IMR-90 (cell line): ENCODE measurements at regions not wholly inside any gene's neighbourhood (a gene's known extent, or its start where the extent isn't known, plus 50 kb on each side); places are given as distances from the start of the nearest gene placed in this dataset.

Source experiments
- ATAC-seq: fragments of 200-7000 bp; cut with Tn5 transposase; 2 replicates; pipeline ENCODE4 v1.9.1; 2020; ENCODE audit warnings: low read depth, mild to moderate bottlenecking, moderate library complexity
- BruUV-seq: library from RNA; stranded (reverse); fragments of 400-500 nt; replicated peaks from 2 replicates; lab custom pipeline; 2021; lab: Mats Ljungman, UMichigan
- CTCF ChIA-PET: fragments of 300-600 bp; formaldehyde crosslinking; extraction: SDS; loops from one replicate; lab custom pipeline; 2021; ENCODE audit warnings: antibody characterized with exemption; lab: Yijun Ruan, JAX
- POLR2A ChIA-PET: fragments of 300-600 bp; sonication (Branson Sonifier 250); formaldehyde crosslinking; loops from one replicate; lab custom pipeline; 2022; ENCODE audit warnings: antibody characterized with exemption; ENCODE audit not compliant: unreplicated experiment; lab: Charles Lee
- DNase-seq: peaks from one replicate; pipeline ENCODE4 v3.0.0; 2013
- H2AFZ ChIP-seq: replicated peaks from 2 replicates; pipeline ENCODE3; 2013; ENCODE audit warnings: low read length, mild to moderate bottlenecking; ENCODE audit not compliant: poor library complexity
- H2AK5ac ChIP-seq: 2 replicates; pipeline ENCODE4 v1.6.1; 2013; ENCODE audit warnings: low read depth, low read length, inconsistent platforms
- H2AK9ac ChIP-seq: replicated peaks from 2 replicates; pipeline ENCODE3; 2013; ENCODE audit warnings: mild to moderate bottlenecking, low read depth, low read length, moderate library complexity; ENCODE audit not compliant: poor library complexity
- H2BK120ac ChIP-seq: 2 replicates; pipeline ENCODE4 v1.6.1; 2013; ENCODE audit warnings: low read depth, low read length, inconsistent platforms
- H2BK15ac ChIP-seq: 3 replicates; pipeline ENCODE4 v1.6.1; 2013; ENCODE audit warnings: low read depth, low read length, inconsistent platforms
- H2BK20ac ChIP-seq: 2 replicates; pipeline ENCODE4 v1.6.1; 2013; ENCODE audit warnings: low read depth, mild to moderate bottlenecking, inconsistent platforms, low read length, moderate library complexity
- H2BK5ac ChIP-seq: 2 replicates; pipeline ENCODE4 v1.6.1; 2013; ENCODE audit warnings: mild to moderate bottlenecking, low read depth, low read length, inconsistent platforms; ENCODE audit not compliant: poor library complexity, severe bottlenecking
- H3K14ac ChIP-seq: replicated peaks from 2 replicates; pipeline ENCODE4 v1.6.1; 2013; ENCODE audit warnings: low read depth, low read length, inconsistent platforms
- H3K18ac ChIP-seq: 2 replicates; pipeline ENCODE4 v1.6.1; 2013; ENCODE audit warnings: low read depth, low read length, control low read depth
- H3K23ac ChIP-seq: 2 replicates; pipeline ENCODE4 v1.6.1; 2013; ENCODE audit warnings: low read depth, low read length, inconsistent platforms
- H3K27ac ChIP-seq: 2 replicates; pipeline ENCODE4 v1.5.1; 2013; ENCODE audit warnings: mild to moderate bottlenecking, control low read depth, low read length; ENCODE audit not compliant: insufficient read depth
- H3K27me3 ChIP-seq: 2 replicates; pipeline ENCODE4 v1.6.1; 2013; ENCODE audit warnings: low read length; ENCODE audit not compliant: control insufficient read depth, insufficient read depth
- H3K36me3 ChIP-seq: 2 replicates; pipeline ENCODE4 v1.6.1; 2013; ENCODE audit warnings: low read length, mixed read lengths; ENCODE audit not compliant: control insufficient read depth, insufficient read depth
- H3K4ac ChIP-seq: 2 replicates; pipeline ENCODE4 v1.6.1; 2013; ENCODE audit warnings: low read depth, low read length, inconsistent platforms
- H3K4me1 ChIP-seq: 2 replicates; pipeline ENCODE4 v1.6.1; 2013; ENCODE audit warnings: low read length, mixed read lengths; ENCODE audit not compliant: control insufficient read depth, insufficient read depth
- H3K4me2 ChIP-seq: 2 replicates; pipeline ENCODE4 v1.6.1; 2013; ENCODE audit warnings: low read depth, mild to moderate bottlenecking, control low read depth, low read length, moderate library complexity
- H3K4me3 ChIP-seq: 2 replicates; pipeline ENCODE4 v1.5.1; 2013; ENCODE audit warnings: low read depth, mild to moderate bottlenecking, control low read depth, low read length, moderate library complexity; ENCODE audit not compliant: insufficient read depth
- H3K56ac ChIP-seq: 2 replicates; pipeline ENCODE4 v1.6.1; 2013; ENCODE audit warnings: low read length, inconsistent platforms; ENCODE audit not compliant: insufficient read depth; ENCODE audit errors: extremely low read depth
- H3K79me1 ChIP-seq, 2 experiments: 2 replicates each; pipeline ENCODE4 v1.6.1; 2013; ENCODE audit warnings: low read length in 2 of 2, inconsistent platforms in 1 of 2, low read depth in 1 of 2
- H3K9ac ChIP-seq: 2 replicates; pipeline ENCODE4 v1.6.1; 2013; ENCODE audit warnings: low read depth, low read length, control low read depth
- H3K9me1 ChIP-seq: 2 replicates; pipeline ENCODE4 v1.6.1; 2013; ENCODE audit warnings: low read length, inconsistent platforms; ENCODE audit not compliant: insufficient read depth
- H3K9me3 ChIP-seq: 2 replicates; pipeline ENCODE4 v1.6.1; 2013; ENCODE audit warnings: low read length; ENCODE audit not compliant: control insufficient read depth, insufficient read depth
- H4K20me1 ChIP-seq: 2 replicates; pipeline ENCODE4 v1.6.1; 2013; ENCODE audit warnings: low read length, inconsistent platforms; ENCODE audit not compliant: insufficient read depth
- H4K5ac ChIP-seq: 2 replicates; pipeline ENCODE4 v1.6.1; 2013; ENCODE audit warnings: mild to moderate bottlenecking, low read depth, low read length, control low read depth
- H4K8ac ChIP-seq, 2 experiments: 2 replicates each; pipeline ENCODE4 v1.6.1; 2013; ENCODE audit warnings: low read depth in 2 of 2, low read length in 2 of 2, control low read depth in 1 of 2, inconsistent platforms in 1 of 2
- H4K91ac ChIP-seq: 2 replicates; pipeline ENCODE4 v1.6.1; 2013; ENCODE audit warnings: low read depth, low read length, inconsistent platforms; ENCODE audit not compliant: insufficient read depth
- CEBPB ChIP-seq: IDR thresholded peaks from 2 replicates; pipeline ENCODE4 v1.6.1; 2012; ENCODE audit warnings: low read depth, low read length, improper control_type of control experiment
- FOS ChIP-seq: fragments of 150-350 bp; IDR thresholded peaks from 2 replicates; pipeline ENCODE4 v1.6.1; 2016; ENCODE audit warnings: low read depth, low read length
- MAZ ChIP-seq: IDR thresholded peaks from 2 replicates; pipeline ENCODE4 v1.6.1; 2012; ENCODE audit warnings: low read depth, mild to moderate bottlenecking, low read length, improper control_type of control experiment, moderate library complexity, borderline replicate concordance
- POLR2A ChIP-seq: IDR thresholded peaks from 2 replicates; pipeline ENCODE4 v1.6.1; 2012; ENCODE audit warnings: mild to moderate bottlenecking, low read depth, low read length
- SMC3 ChIP-seq: fragments of 150-350 bp; IDR thresholded peaks from 2 replicates; pipeline ENCODE4 v1.6.1; 2016; ENCODE audit warnings: low read depth, mild to moderate bottlenecking, antibody characterized with exemption, low read length, moderate library complexity
- dilution Hi-C: fragments of 300-500 bp; cut with HindIII; formaldehyde crosslinking; loops from one replicate; pipeline ENCODE4 v1.14.3; 2018; ENCODE audit warnings: low sequenced_read_pairs; ENCODE audit not compliant: unreplicated experiment
- in situ Hi-C: fragments of 300-500 bp; cut with MboI; formaldehyde crosslinking; loops from 3 replicates; pipeline ENCODE4 v1.14.3; 2019; ENCODE audit warnings: low sequenced_read_pairs, inconsistent platforms, mixed read lengths
- intact Hi-C: fragments of 100-400 bp; cut with micrococcal nuclease; formaldehyde crosslinking; loops from 2 replicates; pipeline ENCODE4 v1.10.0; 2022
- TF ChIP-seq, protein P1 (sequence below): fragments of 150-350 bp; IDR thresholded peaks from 2 replicates; pipeline ENCODE4 v1.6.1; 2017; ENCODE audit warnings: mild to moderate bottlenecking, antibody characterized with exemption, low read length, low read depth

DNA sequence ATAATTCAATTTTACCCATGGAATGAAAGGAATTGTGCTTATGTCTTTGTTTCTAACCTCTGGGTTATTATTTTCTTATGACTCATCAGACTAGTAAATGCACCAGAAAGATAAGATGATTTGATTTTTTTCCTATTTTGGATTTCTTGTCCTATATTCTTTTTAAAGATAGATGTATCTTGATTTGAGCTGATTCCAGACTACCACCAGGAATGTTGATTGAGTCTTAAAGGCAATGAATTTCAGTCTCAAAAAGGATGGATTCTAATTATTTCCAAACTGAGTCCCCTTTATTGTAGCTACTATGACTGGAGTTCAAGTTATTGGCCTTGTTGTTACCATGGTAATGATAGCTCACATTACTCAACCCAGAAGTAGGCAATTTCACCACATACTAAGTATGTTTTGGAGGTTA lies 95.8 kb upstream of the RGS4 start:
- H3K36me3 ChIP-seq = no peaks in the 10 kb centered on the region
- ATAC-seq = peak; percentile 89
- dilution Hi-C loops = no loop called here
- H3K14ac ChIP-seq = no peak overlapping the region
- H2AFZ ChIP-seq = no peak overlapping the region
- peak overlapping the region; percentile 81; the same call in 1 of the 2 replicates for H3K4me2 ChIP-seq
- H3K18ac ChIP-seq = no peak overlapping the region
- H4K8ac ChIP-seq = no peak overlapping the region
- no peak overlapping the region for H3K56ac ChIP-seq
- no peaks in the 10 kb centered on the region for H3K79me1 ChIP-seq
- H3K4me3 ChIP-seq = no peak overlapping the region
- H2BK15ac ChIP-seq = no peak overlapping the region
- intact Hi-C loops = no loop called here
- no peak overlapping the region for H3K23ac ChIP-seq
- H2AK9ac ChIP-seq = no peak overlapping the region
- H3K4me1 ChIP-seq = peaks cover 9% of the 10 kb centered on the region
- H4K91ac ChIP-seq = no peak overlapping the region
- H4K20me1 ChIP-seq = no peaks in the 10 kb centered on the region
- peak overlapping the region; percentile 49 for H2BK5ac ChIP-seq
- H3K9me3 ChIP-seq = no peaks in the 10 kb centered on the region; the same call in 1 of the 2 replicates
- no peak overlapping the region for H4K5ac ChIP-seq
- CTCF ChIA-PET = interaction anchor here (0.9 kb wide), 1 partner anchor 22 kb away, joined by 3 read pairs; no protein-coding TSS in a partner anchor
- in situ Hi-C loops = no loop called here
- TF ChIP-seq FOS (peak; percentile 62), POLR2A (no peak), SMC3 (no peak), MAZ (no peak), CEBPB (peak; percentile 84)
- TF ChIP-seq, protein P1, sequence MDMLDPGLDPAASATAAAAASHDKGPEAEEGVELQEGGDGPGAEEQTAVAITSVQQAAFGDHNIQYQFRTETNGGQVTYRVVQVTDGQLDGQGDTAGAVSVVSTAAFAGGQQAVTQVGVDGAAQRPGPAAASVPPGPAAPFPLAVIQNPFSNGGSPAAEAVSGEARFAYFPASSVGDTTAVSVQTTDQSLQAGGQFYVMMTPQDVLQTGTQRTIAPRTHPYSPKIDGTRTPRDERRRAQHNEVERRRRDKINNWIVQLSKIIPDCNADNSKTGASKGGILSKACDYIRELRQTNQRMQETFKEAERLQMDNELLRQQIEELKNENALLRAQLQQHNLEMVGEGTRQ = no peak
- H3K4ac ChIP-seq = no peak overlapping the region
- no TSS peak for BruUV-seq
- H2BK120ac ChIP-seq = no peak overlapping the region; the same call in 1 of the 2 replicates
- H2BK20ac ChIP-seq = no peak overlapping the region
- H3K27ac ChIP-seq = no peak overlapping the region
- DNase-seq = peak; percentile 90
- H2AK5ac ChIP-seq = no peak overlapping the region
- no peaks in the 10 kb centered on the region for H3K27me3 ChIP-seq
- H3K9me1 ChIP-seq = no peaks in the 10 kb centered on the region
- POLR2A ChIA-PET = no interaction called here
- no peak overlapping the region for H3K9ac ChIP-seq
